Vagina (tissue), 2 donors: ENCODE measurements at regions not wholly inside any gene's neighbourhood (a gene's known extent, or its start where the extent isn't known, plus 50 kb on each side); places are given as distances from the start of the nearest gene placed in this dataset.

Source experiments
- DNase-seq, 2 donors: peaks; one replicate each; pipeline ENCODE4 v3.0.0-alpha.2; 2017; ENCODE audit errors: extremely low spot score in 2 of 2
- H3K27ac ChIP-seq: fragments of 200-600 bp; sonication (generic); one replicate; pipeline ENCODE4 v1.5.1; 2019
- H3K27me3 ChIP-seq: fragments of 200-600 bp; sonication (generic); one replicate; pipeline ENCODE4 v1.5.1; 2019
- H3K36me3 ChIP-seq, 2 donors: fragments of 200-600 bp; sonication (generic); one replicate each; pipeline ENCODE4 v1.5.1; 2017 to 2019
- H3K4me1 ChIP-seq: fragments of 200-600 bp; sonication (generic); one replicate; pipeline ENCODE4 v1.5.1; 2019
- H3K4me3 ChIP-seq, 2 donors: fragments of 200-600 bp; sonication (generic); 1 replicate in 1 of 2; 2 replicates in 1 of 2; pipeline ENCODE4 v1.5.1; 2016 to 2019
- H3K9me3 ChIP-seq: fragments of 200-600 bp; sonication (generic); one replicate; pipeline ENCODE4 v1.5.1; 2019
- POLR2A ChIP-seq, 2 donors: fragments of 450-650 bp; IDR thresholded peaks; one replicate each; pipeline ENCODE4 v1.6.1; 2017; ENCODE audit warnings: antibody characterized with exemption in 2 of 2, mild to moderate bottlenecking in 2 of 2, moderate library complexity in 2 of 2
- POLR2AphosphoS5 ChIP-seq, 2 donors: sonication (generic); formaldehyde crosslinking; IDR thresholded peaks; one replicate each; pipeline ENCODE4 v1.9.0; 2017; ENCODE audit warnings: antibody characterized with exemption in 2 of 2, mild to moderate bottlenecking in 2 of 2, low read depth in 1 of 2; ENCODE audit not compliant: insufficient read depth in 1 of 2
- intact Hi-C: fragments of 100-400 bp; cut with DNase I; formaldehyde crosslinking; loops from one replicate; pipeline ENCODE4 v1.15.1; 2023
- TF ChIP-seq, protein P1 (sequence below), 3 experiments: fragments of 450-650 bp in 2 of 3; fragments of 200-600 bp in 1 of 3; sonication (generic) in 1 of 3; IDR thresholded peaks; one replicate each; pipeline ENCODE4 v1.5.1; 2017 to 2019; ENCODE audit warnings: antibody characterized with exemption in 3 of 3, mild to moderate bottlenecking in 2 of 3, moderate library complexity in 2 of 3

DNA sequence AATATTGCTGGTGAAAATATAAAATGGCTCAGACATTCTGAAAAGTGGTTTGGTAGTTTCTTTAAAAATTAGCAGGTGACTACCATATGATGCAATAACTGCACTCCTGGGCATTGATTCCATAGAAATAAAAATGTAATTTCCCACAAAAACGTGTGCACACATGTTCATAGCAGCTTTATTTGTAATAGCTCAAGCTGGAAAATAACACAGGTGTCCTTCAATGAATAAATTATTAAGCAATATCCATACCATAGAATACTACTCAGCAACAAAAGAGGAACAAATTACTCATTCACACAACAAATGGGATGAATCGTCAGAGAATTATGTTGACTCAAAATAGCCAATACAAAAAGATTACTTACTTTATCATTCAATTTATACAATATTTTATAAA lies 893.7 kb upstream of the SLIT2 start:
- intact Hi-C loops = no loop called here
- TF ChIP-seq, protein P1, sequence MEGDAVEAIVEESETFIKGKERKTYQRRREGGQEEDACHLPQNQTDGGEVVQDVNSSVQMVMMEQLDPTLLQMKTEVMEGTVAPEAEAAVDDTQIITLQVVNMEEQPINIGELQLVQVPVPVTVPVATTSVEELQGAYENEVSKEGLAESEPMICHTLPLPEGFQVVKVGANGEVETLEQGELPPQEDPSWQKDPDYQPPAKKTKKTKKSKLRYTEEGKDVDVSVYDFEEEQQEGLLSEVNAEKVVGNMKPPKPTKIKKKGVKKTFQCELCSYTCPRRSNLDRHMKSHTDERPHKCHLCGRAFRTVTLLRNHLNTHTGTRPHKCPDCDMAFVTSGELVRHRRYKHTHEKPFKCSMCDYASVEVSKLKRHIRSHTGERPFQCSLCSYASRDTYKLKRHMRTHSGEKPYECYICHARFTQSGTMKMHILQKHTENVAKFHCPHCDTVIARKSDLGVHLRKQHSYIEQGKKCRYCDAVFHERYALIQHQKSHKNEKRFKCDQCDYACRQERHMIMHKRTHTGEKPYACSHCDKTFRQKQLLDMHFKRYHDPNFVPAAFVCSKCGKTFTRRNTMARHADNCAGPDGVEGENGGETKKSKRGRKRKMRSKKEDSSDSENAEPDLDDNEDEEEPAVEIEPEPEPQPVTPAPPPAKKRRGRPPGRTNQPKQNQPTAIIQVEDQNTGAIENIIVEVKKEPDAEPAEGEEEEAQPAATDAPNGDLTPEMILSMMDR (IDR thresholded peaks at IDR 0.05) = no peak
- TF ChIP-seq POLR2A (IDR thresholded peaks at IDR 0.05) = no peak
- TF ChIP-seq POLR2AphosphoS5 (IDR thresholded peaks at IDR 0.05; ENCODE audit: insufficient read depth in 1 of 2, low read depth in 1 of 2) = no peak
- H3K27ac ChIP-seq = no peak overlapping the region
- H3K36me3 ChIP-seq = no peaks in the 10 kb centered on the region
- H3K9me3 ChIP-seq = no peaks in the 10 kb centered on the region
- H3K4me1 ChIP-seq = no peaks in the 10 kb centered on the region
- H3K27me3 ChIP-seq = no peaks in the 10 kb centered on the region
- no peak for DNase-seq
- no peak overlapping the region for H3K4me3 ChIP-seq

DNA sequence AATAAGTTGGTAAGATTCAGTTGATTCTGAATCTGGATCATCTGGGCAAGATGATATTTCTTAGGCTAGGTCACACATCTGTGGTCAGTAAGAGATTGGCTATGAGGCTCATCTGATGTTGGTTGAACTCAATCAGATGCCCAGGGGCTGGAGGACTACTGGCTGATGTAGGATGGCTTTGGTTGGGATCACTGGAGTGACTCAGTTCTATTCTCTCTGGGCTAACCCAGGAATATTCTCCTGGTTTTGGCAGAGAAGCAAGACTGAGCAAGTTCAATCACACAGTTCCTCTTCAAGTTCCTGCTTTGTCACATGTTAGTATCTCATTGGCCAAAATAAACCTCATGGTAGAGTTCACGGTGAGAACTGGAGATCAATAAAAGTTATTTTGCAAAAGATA lies 902.3 kb upstream of the SLIT2 start:
- DNase-seq = no peak
- Histone ChIP-seq H3K27me3 (no peaks in the 10 kb centered on the region), H3K36me3 (no peaks in the 10 kb centered on the region), H3K27ac (no peak overlapping the region), H3K9me3 (no peaks in the 10 kb centered on the region), H3K4me3 (no peak overlapping the region), H3K4me1 (no peaks in the 10 kb centered on the region)
- TF ChIP-seq POLR2AphosphoS5 (IDR thresholded peaks at IDR 0.05; ENCODE audit: insufficient read depth in 1 of 2, low read depth in 1 of 2) (no peak), POLR2A (IDR thresholded peaks at IDR 0.05) (no peak)
- TF ChIP-seq, protein P1 (IDR thresholded peaks at IDR 0.05) = no peak
- intact Hi-C loops = no loop called here

DNA sequence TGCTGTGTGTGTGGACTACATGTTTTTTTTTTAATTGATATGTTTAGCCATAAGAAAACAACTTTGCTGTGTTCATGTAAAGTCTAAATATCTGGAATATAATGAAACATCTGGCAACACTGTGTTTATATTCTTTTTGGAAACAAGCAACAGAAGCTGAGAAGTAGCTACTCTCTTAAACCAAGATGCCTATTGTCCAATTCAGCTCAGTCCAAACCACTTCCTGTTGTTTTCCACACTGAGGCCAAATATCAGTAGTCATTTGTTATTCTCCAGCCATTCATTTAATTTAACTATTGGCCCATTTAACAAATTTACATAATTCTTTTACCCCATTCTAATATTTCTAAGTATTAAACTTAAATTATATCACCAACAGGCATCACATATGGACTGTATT lies 903.0 kb upstream of the SLIT2 start:
- intact Hi-C loops = no loop called here
- H3K4me3 ChIP-seq = no peak overlapping the region
- H3K27ac ChIP-seq = no peak overlapping the region

DNA sequence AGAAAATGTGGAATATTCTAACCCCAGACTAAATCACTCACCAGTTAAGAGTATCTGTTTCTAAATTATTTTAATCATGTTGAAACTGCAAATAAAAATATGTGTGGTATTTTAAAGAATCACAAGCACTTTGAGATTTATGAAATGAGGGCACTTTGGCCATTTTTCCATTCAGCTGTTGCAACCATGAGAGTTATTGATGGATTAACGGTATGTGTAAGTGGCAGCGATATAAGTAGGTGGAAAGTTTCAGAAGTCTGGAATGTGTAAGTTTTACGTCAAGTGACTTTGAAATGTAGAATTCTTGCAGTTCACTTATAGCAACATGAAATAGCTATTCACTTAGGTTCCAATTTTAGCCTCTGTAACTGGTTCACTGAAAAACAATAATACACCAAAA lies 905.1 kb upstream of the SLIT2 start:
- DNase-seq = no peak
- intact Hi-C loops = no loop called here
- no peaks in the 10 kb centered on the region for H3K27me3 ChIP-seq
- no peak overlapping the region for H3K4me3 ChIP-seq
- H3K4me1 ChIP-seq = no peaks in the 10 kb centered on the region
- H3K9me3 ChIP-seq = no peaks in the 10 kb centered on the region
- H3K27ac ChIP-seq = no peak overlapping the region
- TF ChIP-seq POLR2AphosphoS5 (IDR thresholded peaks at IDR 0.05; ENCODE audit: insufficient read depth in 1 of 2, low read depth in 1 of 2) (no peak), POLR2A (IDR thresholded peaks at IDR 0.05) (no peak)
- TF ChIP-seq, protein P1 (IDR thresholded peaks at IDR 0.05) = no peak
- H3K36me3 ChIP-seq = no peaks in the 10 kb centered on the region

More for the DNA sequence above, 903.0 kb upstream of the SLIT2 start:
- no peak for TF ChIP-seq POLR2A (IDR thresholded peaks at IDR 0.05)
- no peak for TF ChIP-seq POLR2AphosphoS5 (IDR thresholded peaks at IDR 0.05; ENCODE audit: insufficient read depth in 1 of 2, low read depth in 1 of 2)
- TF ChIP-seq, protein P1 (IDR thresholded peaks at IDR 0.05) = no peak
- H3K36me3 ChIP-seq = no peaks in the 10 kb centered on the region
- no peaks in the 10 kb centered on the region for H3K4me1 ChIP-seq
- no peak for DNase-seq
- no peaks in the 10 kb centered on the region for H3K27me3 ChIP-seq
- H3K9me3 ChIP-seq = no peaks in the 10 kb centered on the region

DNA sequence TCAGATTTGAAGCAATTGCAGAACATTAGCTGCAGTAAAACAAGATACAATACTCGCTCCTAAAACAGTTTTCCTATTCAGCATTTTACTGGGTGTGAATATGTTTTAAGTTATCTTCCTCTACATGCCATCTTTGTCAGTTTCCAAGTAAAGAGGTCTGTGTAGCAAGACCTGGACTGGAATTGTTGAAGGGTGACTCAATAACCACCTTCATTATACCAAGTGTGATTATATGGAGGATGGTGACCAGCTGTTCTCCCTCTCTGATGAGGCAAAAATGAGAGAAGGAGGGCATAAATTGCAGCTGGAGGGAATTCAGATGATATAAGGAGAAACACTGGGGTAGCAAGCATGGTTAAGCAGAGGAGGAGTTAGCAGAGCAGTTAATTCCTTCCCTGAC lies 922.1 kb upstream of the SLIT2 start:
- Histone ChIP-seq H3K27ac (no peak overlapping the region), H3K9me3 (no peaks in the 10 kb centered on the region), H3K4me1 (no peaks in the 10 kb centered on the region), H3K36me3 (no peaks in the 10 kb centered on the region), H3K27me3 (no peaks in the 10 kb centered on the region), H3K4me3 (no peak overlapping the region)
- no peak for DNase-seq
- TF ChIP-seq, protein P1 (IDR thresholded peaks at IDR 0.05) = no peak
- no peak for TF ChIP-seq POLR2A (IDR thresholded peaks at IDR 0.05)
- no peak for TF ChIP-seq POLR2AphosphoS5 (IDR thresholded peaks at IDR 0.05; ENCODE audit: insufficient read depth in 1 of 2, low read depth in 1 of 2)
- intact Hi-C loops = no loop called here
